Tibial nerve (tissue), 4 donors: ENCODE measurements at regions not wholly inside any gene's neighbourhood (a gene's known extent, or its start where the extent isn't known, plus 50 kb on each side); places are given as distances from the start of the nearest gene placed in this dataset.
"Not testable (repeated sequence)": the region's sequence is repeated elsewhere in the genome, so short reads cannot be mapped to it uniquely, and the experiment has no call there.

Experiments
- DNase-seq, 2 donors: peaks; one replicate each; pipeline ENCODE4 v3.0.0-alpha.2; 2019; ENCODE audit warnings: low spot score in 2 of 2
- H3K27ac ChIP-seq, 4 donors: fragments of 200-600 bp; sonication (generic) in 3 of 4; one replicate each; pipeline ENCODE4 v1.5.1; 2017 to 2019; ENCODE audit warnings: mild to moderate bottlenecking in 1 of 4
- H3K27me3 ChIP-seq, 2 donors: fragments of 200-600 bp; sonication (generic) in 1 of 2; one replicate each; pipeline versions ENCODE4 v1.5.1 to v1.6.0; 2017 to 2019
- H3K36me3 ChIP-seq, 3 donors: fragments of 200-600 bp; sonication (generic); one replicate each; pipeline ENCODE4 v1.5.1; 2018 to 2019
- H3K4me1 ChIP-seq, 4 donors: fragments of 200-600 bp; sonication (generic) in 3 of 4; one replicate each; pipeline ENCODE4 v1.5.1; 2017 to 2019
- H3K4me3 ChIP-seq, 4 donors: fragments of 200-600 bp; sonication (generic) in 3 of 4; one replicate each; pipeline ENCODE4 v1.5.1; 2017 to 2019; ENCODE audit warnings: mild to moderate bottlenecking in 1 of 4, moderate library complexity in 1 of 4
- H3K9me3 ChIP-seq, 4 donors: fragments of 200-600 bp; sonication (generic) in 3 of 4; one replicate each; pipeline ENCODE4 v1.5.1; 2017 to 2019
- EP300 ChIP-seq, 2 donors: sonication (generic); formaldehyde crosslinking; IDR thresholded peaks; one replicate each; pipeline ENCODE4 v1.6.1; 2017; ENCODE audit warnings: antibody characterized with exemption in 2 of 2, mild to moderate bottlenecking in 1 of 2
- POLR2A ChIP-seq, 2 donors: fragments of 450-650 bp; IDR thresholded peaks; one replicate each; pipeline ENCODE4 v1.6.1; 2017; ENCODE audit warnings: antibody characterized with exemption in 2 of 2, mild to moderate bottlenecking in 2 of 2, moderate library complexity in 2 of 2
- WGBS, 2 donors: methylation state at CpG; one replicate each; pipeline ENCODE4 v1.1.5; 2018; 5-methylcytosine and 5-hydroxymethylcytosine counted together
- TF ChIP-seq, protein P1 (sequence below), 5 experiments: fragments of 200-600 bp in 3 of 5; fragments of 450-650 bp in 2 of 5; sonication (generic) in 3 of 5; IDR thresholded peaks; one replicate each; pipeline ENCODE4 v1.5.1; 2016 to 2019; ENCODE audit warnings: antibody characterized with exemption in 5 of 5, mild to moderate bottlenecking in 3 of 5, moderate library complexity in 2 of 5

GRCh38 chr2:138079976-138080375 is 115.7 kb downstream of the HNMT start:
- Histone ChIP-seq H3K36me3 (no peaks in the 10 kb centered on the region), H3K4me1 (no peaks in the 10 kb centered on the region), H3K4me3 (no peak overlapping the region), H3K27ac (no peak overlapping the region), H3K27me3 (no peaks in the 10 kb centered on the region), H3K9me3 (no peaks in the 10 kb centered on the region)
- 95 to 97% methylated on average over 2 of the region's 2 CpGs for WGBS, 2 donors
- no peak for TF ChIP-seq EP300 (IDR thresholded peaks at IDR 0.05)
- no peak for TF ChIP-seq POLR2A (IDR thresholded peaks at IDR 0.05)
- TF ChIP-seq, protein P1, sequence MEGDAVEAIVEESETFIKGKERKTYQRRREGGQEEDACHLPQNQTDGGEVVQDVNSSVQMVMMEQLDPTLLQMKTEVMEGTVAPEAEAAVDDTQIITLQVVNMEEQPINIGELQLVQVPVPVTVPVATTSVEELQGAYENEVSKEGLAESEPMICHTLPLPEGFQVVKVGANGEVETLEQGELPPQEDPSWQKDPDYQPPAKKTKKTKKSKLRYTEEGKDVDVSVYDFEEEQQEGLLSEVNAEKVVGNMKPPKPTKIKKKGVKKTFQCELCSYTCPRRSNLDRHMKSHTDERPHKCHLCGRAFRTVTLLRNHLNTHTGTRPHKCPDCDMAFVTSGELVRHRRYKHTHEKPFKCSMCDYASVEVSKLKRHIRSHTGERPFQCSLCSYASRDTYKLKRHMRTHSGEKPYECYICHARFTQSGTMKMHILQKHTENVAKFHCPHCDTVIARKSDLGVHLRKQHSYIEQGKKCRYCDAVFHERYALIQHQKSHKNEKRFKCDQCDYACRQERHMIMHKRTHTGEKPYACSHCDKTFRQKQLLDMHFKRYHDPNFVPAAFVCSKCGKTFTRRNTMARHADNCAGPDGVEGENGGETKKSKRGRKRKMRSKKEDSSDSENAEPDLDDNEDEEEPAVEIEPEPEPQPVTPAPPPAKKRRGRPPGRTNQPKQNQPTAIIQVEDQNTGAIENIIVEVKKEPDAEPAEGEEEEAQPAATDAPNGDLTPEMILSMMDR (IDR thresholded peaks at IDR 0.05), result no peak
- no peak for DNase-seq

DNA sequence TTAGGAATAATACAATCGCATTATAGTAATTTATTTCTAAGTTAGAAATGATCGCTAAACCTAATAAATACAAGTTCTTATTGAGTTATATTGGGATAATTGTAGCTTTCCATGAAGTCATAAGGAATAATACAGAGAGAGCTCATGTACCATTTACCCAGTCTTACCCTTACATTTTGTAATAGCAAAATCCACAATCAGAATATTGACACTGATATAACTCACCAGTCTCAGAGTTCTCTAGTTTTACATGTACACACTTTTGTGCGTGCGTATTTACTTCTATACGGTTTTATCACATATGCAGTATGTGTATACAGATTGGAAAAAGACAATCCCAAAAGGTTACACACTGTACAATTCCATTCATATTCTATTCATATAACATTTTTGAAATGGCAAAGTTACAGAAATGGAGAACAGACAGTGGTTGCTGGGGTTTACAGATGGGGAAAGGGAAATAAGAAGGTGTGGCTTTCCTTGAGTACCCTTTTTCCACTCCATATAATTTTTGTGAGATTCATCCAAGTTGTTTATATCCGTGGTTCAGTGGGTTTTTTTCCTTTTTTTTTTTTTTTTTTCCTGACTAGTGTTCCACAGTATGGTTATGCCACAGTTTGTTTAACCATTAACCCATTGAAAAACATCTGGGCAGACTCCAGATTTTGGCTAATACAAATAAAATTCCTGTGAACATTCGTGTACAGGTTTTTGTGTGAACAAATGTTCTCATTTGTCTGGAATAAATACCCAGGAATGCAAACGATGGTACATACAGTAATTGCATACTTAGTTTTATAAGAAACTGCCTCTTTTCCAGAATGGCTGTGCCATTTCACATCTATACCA is 117.2 kb downstream of the HNMT start:
- H3K4me1 ChIP-seq, result no peaks in the 10 kb centered on the region
- DNase-seq, result no peak
- H3K27ac ChIP-seq, result no peak overlapping the region
- no peaks in the 10 kb centered on the region for H3K36me3 ChIP-seq
- TF ChIP-seq EP300 (IDR thresholded peaks at IDR 0.05) (no peak), POLR2A (IDR thresholded peaks at IDR 0.05) (no peak)
- TF ChIP-seq, protein P1 (IDR thresholded peaks at IDR 0.05), result no peak
- no peak overlapping the region for H3K4me3 ChIP-seq
- WGBS, 2 donors, result 75 to 83% methylated on average over 8 of the region's 8 CpGs
- H3K9me3 ChIP-seq, result no peaks in the 10 kb centered on the region
- no peaks in the 10 kb centered on the region for H3K27me3 ChIP-seq

DNA sequence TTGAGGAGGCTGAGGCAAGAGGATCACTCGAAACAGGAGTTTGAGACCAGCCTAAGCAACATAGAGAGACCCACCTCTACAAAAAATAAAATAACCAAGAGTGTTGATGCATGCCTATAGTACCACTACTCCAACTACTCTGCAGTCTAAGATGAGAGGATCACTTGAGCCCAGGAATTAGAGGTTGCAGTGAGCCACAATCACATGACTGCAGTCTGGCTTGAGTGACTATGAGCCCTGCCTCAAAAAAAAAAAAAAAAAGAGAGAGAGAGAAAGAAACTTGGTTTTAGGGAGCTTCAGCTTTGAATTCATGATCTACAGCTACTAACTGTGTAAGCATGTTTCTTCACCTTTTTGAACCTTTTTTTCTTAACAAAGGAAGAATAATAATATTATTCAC is 119.9 kb downstream of the HNMT start:
- H3K36me3 ChIP-seq, result no peaks in the 10 kb centered on the region
- H3K9me3 ChIP-seq, result no peaks in the 10 kb centered on the region
- TF ChIP-seq POLR2A (IDR thresholded peaks at IDR 0.05) (no peak), EP300 (IDR thresholded peaks at IDR 0.05) (no peak)
- TF ChIP-seq, protein P1 (IDR thresholded peaks at IDR 0.05), result no peak
- H3K27ac ChIP-seq, result no peak overlapping the region
- WGBS, 2 donors, result 74 to 84% methylated on average over 1 of the region's 1 CpG
- no peak overlapping the region for H3K4me3 ChIP-seq
- no peak for DNase-seq
- no peaks in the 10 kb centered on the region for H3K27me3 ChIP-seq
- peaks cover 0 to 4% (median 0%) of the 10 kb centered on the region in 4 donors for H3K4me1 ChIP-seq

GRCh38 chr2:138085441-138085840 is 121.2 kb downstream of the HNMT start:
- H3K4me3 ChIP-seq, H3K4me1 ChIP-seq, H3K27me3 ChIP-seq, H3K27ac ChIP-seq, H3K36me3 ChIP-seq, DNase-seq, H3K9me3 ChIP-seq: not testable (repeated sequence)
- WGBS, 2 donors, result 41 to 72% methylated on average over 1 of the region's 1 CpG

- Histone ChIP-seq H3K27ac (no peak overlapping the region), H3K27me3 (no peaks in the 10 kb centered on the region), H3K9me3 (no peaks in the 10 kb centered on the region), H3K4me3 (no peak overlapping the region), H3K4me1 (peaks cover 0 to 4% (median 0%) of the 10 kb centered on the region in 4 donors), H3K36me3 (no peaks in the 10 kb centered on the region)
- DNase-seq, result no peak
- no peak for TF ChIP-seq POLR2A (IDR thresholded peaks at IDR 0.05)
- TF ChIP-seq, protein P1 (IDR thresholded peaks at IDR 0.05), result no peak
- TF ChIP-seq EP300 (IDR thresholded peaks at IDR 0.05), result no peak
Measured at GRCh38 chr2:138086576-138086975, 122.3 kb downstream of the HNMT start.
